Activated CD4-positive, alpha-beta T cell treated with anti-CD3 and anti-CD28 coated beads for 36 hours (primary cell): ENCODE measurements at regions not wholly inside any gene's neighbourhood (a gene's known extent, or its start where the extent isn't known, plus 50 kb on each side); places are given as distances from the start of the nearest gene placed in this dataset.

Experiments used
- ATAC-seq: fragments of 200-7000 bp; cut with Tn5 transposase; one replicate; pipeline ENCODE4 v1.10.0; 2021; ENCODE audit warnings: mild to moderate bottlenecking, moderate library complexity
- CTCF ChIA-PET: fragments of 350-600 bp; sonication (Branson Sonifier 250); formaldehyde crosslinking; loops from one replicate; lab custom pipeline; 2021; ENCODE audit warnings: antibody characterized with exemption; lab: Charles Lee
- POLR2A ChIA-PET: fragments of 350-600 bp; sonication (Branson Sonifier 250); formaldehyde crosslinking; loops from one replicate; lab custom pipeline; 2021; ENCODE audit warnings: antibody characterized with exemption, inconsistent platforms; lab: Charles Lee
- DNase-seq: peaks from one replicate; pipeline ENCODE4 v3.0.0-alpha.2; 2020
- H3K27ac Mint-ChIP-seq: one replicate; pipeline ENCODE4 v1.8.0; 2021; ENCODE audit warnings: mixed read lengths
- H3K27me3 Mint-ChIP-seq: one replicate; pipeline ENCODE4 v1.8.0; 2021; ENCODE audit warnings: mixed read lengths
- H3K36me3 Mint-ChIP-seq: one replicate; pipeline ENCODE4 v1.8.0; 2021; ENCODE audit warnings: low read depth, mixed read lengths
- H3K4me1 Mint-ChIP-seq: one replicate; pipeline ENCODE4 v1.8.0; 2021; ENCODE audit warnings: mixed read lengths
- H3K4me3 Mint-ChIP-seq: one replicate; pipeline ENCODE4 v1.8.0; 2021; ENCODE audit warnings: mild to moderate bottlenecking, moderate library complexity, mixed read lengths
- H3K9me3 Mint-ChIP-seq: one replicate; pipeline ENCODE4 v1.8.0; 2021; ENCODE audit warnings: low read depth, mixed read lengths
- intact Hi-C, 2 experiments: fragments of 100-400 bp; cut with DNase I in 1 of 2; cut with micrococcal nuclease in 1 of 2; formaldehyde crosslinking; loops; one replicate each; pipeline versions ENCODE4 v1.14.2 to v1.15.1; 2022 to 2024; cut with DNase I, micrococcal nuclease

- Mint-ChIP-seq H3K27me3 (peaks cover 10% of the 10 kb centered on the region), H3K4me3 (no peak overlapping the region), H3K36me3 (no peaks in the 10 kb centered on the region), H3K4me1 (peaks cover 7% of the 10 kb centered on the region), H3K9me3 (peaks cover 2% of the 10 kb centered on the region), H3K27ac (no peak overlapping the region)
- intact Hi-C loops = loop anchor here in 1 of 2 experiments (10.0 kb wide), 1 partner anchor 523 kb away; no protein-coding TSS in a partner anchor
- POLR2A ChIA-PET = no interaction called here
- no peak for DNase-seq
- ATAC-seq = no peak
- CTCF ChIA-PET = no interaction called here
These were observed 218.8 kb upstream of the PDE10A start for GRCh38 chr6:165881806-165882205.

GRCh38 chr6:165880686-165881085 is 217.6 kb upstream of the PDE10A start:
- ATAC-seq = no peak
- Mint-ChIP-seq H3K27me3 (peaks cover 11% of the 10 kb centered on the region), H3K4me1 (peaks cover 7% of the 10 kb centered on the region), H3K36me3 (no peaks in the 10 kb centered on the region), H3K9me3 (peaks cover 2% of the 10 kb centered on the region), H3K27ac (no peak overlapping the region), H3K4me3 (no peak overlapping the region)
- ChIA-PET POLR2A (no interaction called here), CTCF (no interaction called here)
- intact Hi-C loops = loop anchor here in 1 of 2 experiments (10.0 kb wide), 1 partner anchor 524 kb away; no protein-coding TSS in a partner anchor
- DNase-seq = no peak

GRCh38 chr6:165877773-165878172 is 214.7 kb upstream of the PDE10A start:
- ATAC-seq (no peak), DNase-seq (no peak)
- peaks cover 12% of the 10 kb centered on the region for H3K27me3 Mint-ChIP-seq
- H3K4me3 Mint-ChIP-seq = no peak overlapping the region
- intact Hi-C loops = no loop called here
- CTCF ChIA-PET = no interaction called here
- no peaks in the 10 kb centered on the region for H3K36me3 Mint-ChIP-seq
- no peak overlapping the region for H3K27ac Mint-ChIP-seq
- H3K9me3 Mint-ChIP-seq = peaks cover 2% of the 10 kb centered on the region
- H3K4me1 Mint-ChIP-seq = no peaks in the 10 kb centered on the region
- POLR2A ChIA-PET = no interaction called here

GRCh38 chr6:165877192-165877591 is 214.2 kb upstream of the PDE10A start:
- intact Hi-C loops = no loop called here
- DNase-seq (no peak), ATAC-seq (no peak)
- Mint-ChIP-seq H3K27me3 (peaks cover 12% of the 10 kb centered on the region), H3K36me3 (no peaks in the 10 kb centered on the region), H3K4me1 (no peaks in the 10 kb centered on the region), H3K4me3 (no peak overlapping the region), H3K9me3 (peaks cover 2% of the 10 kb centered on the region), H3K27ac (no peak overlapping the region)
- CTCF ChIA-PET = no interaction called here
- POLR2A ChIA-PET = no interaction called here

GRCh38 chr6:165876588-165876987 is 213.5 kb upstream of the PDE10A start:
- ATAC-seq (no peak), DNase-seq (no peak)
- POLR2A ChIA-PET = no interaction called here
- no peak overlapping the region for H3K4me3 Mint-ChIP-seq
- H3K9me3 Mint-ChIP-seq = peaks cover 2% of the 10 kb centered on the region
- no peaks in the 10 kb centered on the region for H3K36me3 Mint-ChIP-seq
- H3K4me1 Mint-ChIP-seq = no peaks in the 10 kb centered on the region
- peaks cover 11% of the 10 kb centered on the region for H3K27me3 Mint-ChIP-seq
- CTCF ChIA-PET = interaction anchor here (0.7 to 0.8 kb wide), 2 partner anchors 8 to 320 kb away, joined by 3 read pairs; no protein-coding TSS in a partner anchor
- intact Hi-C loops = no loop called here
- no peak overlapping the region for H3K27ac Mint-ChIP-seq

- intact Hi-C loops = no loop called here
- ChIA-PET POLR2A (no interaction called here), CTCF (interaction anchor here (0.7 to 0.8 kb wide), 2 partner anchors 8 to 320 kb away, joined by 3 read pairs; no protein-coding TSS in a partner anchor)
- H3K36me3 Mint-ChIP-seq = no peaks in the 10 kb centered on the region
- DNase-seq = no peak
- H3K4me1 Mint-ChIP-seq = no peaks in the 10 kb centered on the region
- ATAC-seq = no peak
- no peak overlapping the region for H3K4me3 Mint-ChIP-seq
- H3K27ac Mint-ChIP-seq = no peak overlapping the region
- H3K9me3 Mint-ChIP-seq = peaks cover 2% of the 10 kb centered on the region
- H3K27me3 Mint-ChIP-seq = peaks cover 15% of the 10 kb centered on the region
These were observed 212.9 kb upstream of the PDE10A start for GRCh38 chr6:165875946-165876345.

GRCh38 chr6:165873976-165874375 is 210.9 kb upstream of the PDE10A start:
- Mint-ChIP-seq H3K36me3 (no peaks in the 10 kb centered on the region), H3K9me3 (peaks cover 9% of the 10 kb centered on the region), H3K4me1 (no peaks in the 10 kb centered on the region), H3K4me3 (no peak overlapping the region), H3K27me3 (peaks cover 19% of the 10 kb centered on the region), H3K27ac (no peak overlapping the region)
- intact Hi-C loops = no loop called here
- ATAC-seq = no peak
- DNase-seq = no peak
- POLR2A ChIA-PET = no interaction called here
- CTCF ChIA-PET = interaction anchor here (1.2 kb wide), 1 partner anchor 12 kb away, joined by 3 read pairs; no protein-coding TSS in a partner anchor

GRCh38 chr6:165872811-165873210 is 209.8 kb upstream of the PDE10A start:
- no peaks in the 10 kb centered on the region for H3K4me1 Mint-ChIP-seq
- ATAC-seq (no peak), DNase-seq (no peak)
- H3K27ac Mint-ChIP-seq = no peak overlapping the region
- H3K27me3 Mint-ChIP-seq = peaks cover 17% of the 10 kb centered on the region
- ChIA-PET CTCF (no interaction called here), POLR2A (no interaction called here)
- H3K36me3 Mint-ChIP-seq = no peaks in the 10 kb centered on the region
- H3K4me3 Mint-ChIP-seq = no peak overlapping the region
- intact Hi-C loops = no loop called here
- H3K9me3 Mint-ChIP-seq = peaks cover 9% of the 10 kb centered on the region

- H3K9me3 Mint-ChIP-seq = peaks cover 9% of the 10 kb centered on the region
- intact Hi-C loops = no loop called here
- DNase-seq = no peak
- POLR2A ChIA-PET = no interaction called here
- H3K4me1 Mint-ChIP-seq = no peaks in the 10 kb centered on the region
- H3K4me3 Mint-ChIP-seq = no peak overlapping the region
- CTCF ChIA-PET = no interaction called here
- H3K27ac Mint-ChIP-seq = no peak overlapping the region
- no peaks in the 10 kb centered on the region for H3K36me3 Mint-ChIP-seq
- H3K27me3 Mint-ChIP-seq = peaks cover 17% of the 10 kb centered on the region
- ATAC-seq = no peak
These were observed 209.3 kb upstream of the PDE10A start for GRCh38 chr6:165872311-165872710.

GRCh38 chr6:165871571-165871970 is 208.5 kb upstream of the PDE10A start:
- H3K9me3 Mint-ChIP-seq = peaks cover 9% of the 10 kb centered on the region
- H3K27me3 Mint-ChIP-seq = peaks cover 14% of the 10 kb centered on the region
- ChIA-PET CTCF (no interaction called here), POLR2A (no interaction called here)
- DNase-seq (no peak), ATAC-seq (no peak)
- no peak overlapping the region for H3K27ac Mint-ChIP-seq
- H3K4me3 Mint-ChIP-seq = no peak overlapping the region
- intact Hi-C loops = no loop called here
- no peaks in the 10 kb centered on the region for H3K36me3 Mint-ChIP-seq
- no peaks in the 10 kb centered on the region for H3K4me1 Mint-ChIP-seq

- Mint-ChIP-seq H3K4me1 (no peaks in the 10 kb centered on the region), H3K27me3 (peaks cover 10% of the 10 kb centered on the region), H3K27ac (no peak overlapping the region), H3K36me3 (no peaks in the 10 kb centered on the region), H3K4me3 (no peak overlapping the region), H3K9me3 (peaks cover 14% of the 10 kb centered on the region)
- POLR2A ChIA-PET = no interaction called here
- CTCF ChIA-PET = no interaction called here
- ATAC-seq (no peak), DNase-seq (no peak)
- intact Hi-C loops = no loop called here
These were observed 206.5 kb upstream of the PDE10A start for GRCh38 chr6:165869526-165869925.

GRCh38 chr6:165864925-165865324 is 201.9 kb upstream of the PDE10A start:
- Mint-ChIP-seq H3K27ac (no peak overlapping the region), H3K4me1 (no peaks in the 10 kb centered on the region), H3K36me3 (no peaks in the 10 kb centered on the region), H3K4me3 (no peak overlapping the region), H3K9me3 (peaks cover 10% of the 10 kb centered on the region), H3K27me3 (peaks cover 10% of the 10 kb centered on the region)
- DNase-seq = no peak
- ChIA-PET POLR2A (no interaction called here), CTCF (no interaction called here)
- ATAC-seq = no peak
- intact Hi-C loops = no loop called here
